Glutamatergic neuron (in vitro differentiated cells): ENCODE measurements at regions not wholly inside any gene's neighbourhood (a gene's known extent, or its start where the extent isn't known, plus 50 kb on each side); places are given as distances from the start of the nearest gene placed in this dataset.
"Not testable (repeated sequence)": the region's sequence is repeated elsewhere in the genome, so short reads cannot be mapped to it uniquely, and the experiment has no call there.

ENCODE experiments used
- DNase-seq: peaks from one replicate; pipeline ENCODE4 v3.0.0; 2022
- H3K27ac Mint-ChIP-seq: one replicate; pipeline ENCODE4 v1.8.0; 2020; ENCODE audit warnings: mild to moderate bottlenecking, mixed read lengths, inconsistent platforms; ENCODE audit not compliant: unreplicated experiment
- H3K27me3 Mint-ChIP-seq: one replicate; pipeline ENCODE4 v1.8.0; 2020; ENCODE audit warnings: mild to moderate bottlenecking, moderate library complexity, mixed read lengths, inconsistent platforms; ENCODE audit not compliant: unreplicated experiment
- H3K36me3 Mint-ChIP-seq: one replicate; pipeline ENCODE4 v1.8.0; 2020; ENCODE audit warnings: mild to moderate bottlenecking, mixed read lengths, inconsistent platforms; ENCODE audit not compliant: unreplicated experiment
- H3K4me1 Mint-ChIP-seq: one replicate; pipeline ENCODE4 v1.8.0; 2020; ENCODE audit warnings: mild to moderate bottlenecking, low read depth, mixed read lengths, inconsistent platforms; ENCODE audit not compliant: unreplicated experiment
- H3K4me3 Mint-ChIP-seq: one replicate; pipeline ENCODE4 v1.8.0; 2020; ENCODE audit warnings: mild to moderate bottlenecking, mixed read lengths, inconsistent platforms; ENCODE audit not compliant: unreplicated experiment
- H3K9me3 Mint-ChIP-seq: one replicate; pipeline ENCODE4 v1.8.0; 2020; ENCODE audit warnings: mild to moderate bottlenecking, moderate library complexity, mixed read lengths, inconsistent platforms; ENCODE audit not compliant: unreplicated experiment
- TF ChIP-seq, protein P1 (sequence below): fragments of 200-600 bp; sonication (generic); IDR thresholded peaks from one replicate; pipeline ENCODE4 v1.5.0; 2021; ENCODE audit not compliant: partially characterized antibody, unreplicated experiment

DNA sequence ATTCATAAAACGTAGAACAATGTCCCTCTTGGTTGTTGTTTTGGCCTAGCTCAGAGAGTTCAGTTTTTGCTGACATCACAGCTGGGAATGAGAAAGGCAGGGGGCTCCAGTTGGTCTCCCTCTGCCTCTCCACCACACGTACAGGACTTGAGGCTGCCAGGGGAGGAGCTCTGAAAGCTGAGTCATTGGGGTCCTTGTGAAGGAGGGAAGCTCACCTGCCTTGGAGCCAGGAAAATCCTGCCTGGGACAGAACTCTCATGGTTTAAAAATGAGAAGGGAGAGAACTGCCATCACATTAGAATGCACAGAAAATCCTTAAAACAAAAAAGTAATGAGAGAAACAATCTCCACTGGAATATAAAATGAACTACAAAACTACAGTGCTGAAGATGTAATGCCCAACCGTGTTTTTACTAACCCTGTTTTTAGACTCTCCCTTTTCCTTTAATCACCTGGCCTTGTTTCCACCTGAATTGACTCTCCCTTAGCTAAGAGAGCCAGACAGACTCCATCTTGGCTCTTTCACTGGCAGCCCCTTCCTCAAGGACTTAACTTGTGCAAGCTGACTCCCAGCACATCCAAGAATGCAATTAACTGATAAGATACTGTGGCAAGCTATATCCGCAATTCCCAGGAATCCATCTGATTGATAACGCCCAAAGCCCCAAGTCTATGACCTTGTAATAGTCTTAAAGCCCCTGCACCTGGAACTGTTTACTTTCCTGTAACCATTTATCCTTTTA lies 58.6 kb upstream of the TARP start:
- H3K36me3 Mint-ChIP-seq, H3K27me3 Mint-ChIP-seq, DNase-seq, H3K27ac Mint-ChIP-seq, H3K4me3 Mint-ChIP-seq, H3K9me3 Mint-ChIP-seq: not testable (repeated sequence)
- H3K4me1 Mint-ChIP-seq, result peaks cover 14% of the 10 kb centered on the region

DNA sequence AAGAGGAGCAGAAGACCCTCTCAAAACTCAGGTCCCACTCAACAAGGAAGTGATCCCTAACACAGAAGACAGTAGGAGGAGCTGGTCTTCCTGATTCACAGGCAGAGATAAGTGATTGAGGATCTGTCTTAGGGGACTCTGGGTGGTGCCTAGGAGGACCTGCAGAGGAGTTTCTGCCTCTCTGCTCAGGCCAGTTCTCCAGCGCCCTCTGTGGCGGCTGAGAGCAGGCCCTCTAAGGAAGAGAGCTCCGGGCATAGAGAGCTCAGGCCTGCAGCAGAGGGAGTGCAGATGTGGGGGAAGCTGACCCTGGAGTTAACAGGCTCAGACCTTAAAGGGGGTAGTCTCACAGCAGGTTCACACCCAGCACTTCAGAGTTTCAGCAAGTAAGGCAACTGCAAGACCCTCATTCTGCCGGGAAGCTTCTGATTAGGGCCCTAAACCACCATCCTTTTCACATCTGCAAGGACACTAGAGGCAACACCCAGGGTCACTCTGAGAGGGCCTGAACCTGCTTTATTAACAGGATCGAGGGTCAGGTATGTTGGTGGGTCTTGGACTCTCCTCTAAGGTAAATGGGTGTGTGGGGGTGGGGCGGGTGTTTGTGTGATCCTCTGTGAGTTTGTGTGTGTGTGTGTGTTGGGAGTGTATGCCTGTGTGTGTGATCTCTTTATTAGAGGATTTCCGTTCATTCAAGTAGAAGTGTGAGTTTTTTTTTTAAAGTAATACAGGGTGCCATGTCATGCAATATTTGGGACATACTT lies 57.6 kb upstream of the TARP start:
- peak; percentile 48 for DNase-seq
- TF ChIP-seq, protein P1, sequence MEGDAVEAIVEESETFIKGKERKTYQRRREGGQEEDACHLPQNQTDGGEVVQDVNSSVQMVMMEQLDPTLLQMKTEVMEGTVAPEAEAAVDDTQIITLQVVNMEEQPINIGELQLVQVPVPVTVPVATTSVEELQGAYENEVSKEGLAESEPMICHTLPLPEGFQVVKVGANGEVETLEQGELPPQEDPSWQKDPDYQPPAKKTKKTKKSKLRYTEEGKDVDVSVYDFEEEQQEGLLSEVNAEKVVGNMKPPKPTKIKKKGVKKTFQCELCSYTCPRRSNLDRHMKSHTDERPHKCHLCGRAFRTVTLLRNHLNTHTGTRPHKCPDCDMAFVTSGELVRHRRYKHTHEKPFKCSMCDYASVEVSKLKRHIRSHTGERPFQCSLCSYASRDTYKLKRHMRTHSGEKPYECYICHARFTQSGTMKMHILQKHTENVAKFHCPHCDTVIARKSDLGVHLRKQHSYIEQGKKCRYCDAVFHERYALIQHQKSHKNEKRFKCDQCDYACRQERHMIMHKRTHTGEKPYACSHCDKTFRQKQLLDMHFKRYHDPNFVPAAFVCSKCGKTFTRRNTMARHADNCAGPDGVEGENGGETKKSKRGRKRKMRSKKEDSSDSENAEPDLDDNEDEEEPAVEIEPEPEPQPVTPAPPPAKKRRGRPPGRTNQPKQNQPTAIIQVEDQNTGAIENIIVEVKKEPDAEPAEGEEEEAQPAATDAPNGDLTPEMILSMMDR, result no peak
- H3K9me3 Mint-ChIP-seq, result peaks cover 7% of the 10 kb centered on the region
- no peak overlapping the region for H3K27ac Mint-ChIP-seq
- no peaks in the 10 kb centered on the region for H3K27me3 Mint-ChIP-seq
- no peaks in the 10 kb centered on the region for H3K36me3 Mint-ChIP-seq
- peaks cover 11% of the 10 kb centered on the region for H3K4me1 Mint-ChIP-seq
- H3K4me3 Mint-ChIP-seq, result no peak overlapping the region

DNA sequence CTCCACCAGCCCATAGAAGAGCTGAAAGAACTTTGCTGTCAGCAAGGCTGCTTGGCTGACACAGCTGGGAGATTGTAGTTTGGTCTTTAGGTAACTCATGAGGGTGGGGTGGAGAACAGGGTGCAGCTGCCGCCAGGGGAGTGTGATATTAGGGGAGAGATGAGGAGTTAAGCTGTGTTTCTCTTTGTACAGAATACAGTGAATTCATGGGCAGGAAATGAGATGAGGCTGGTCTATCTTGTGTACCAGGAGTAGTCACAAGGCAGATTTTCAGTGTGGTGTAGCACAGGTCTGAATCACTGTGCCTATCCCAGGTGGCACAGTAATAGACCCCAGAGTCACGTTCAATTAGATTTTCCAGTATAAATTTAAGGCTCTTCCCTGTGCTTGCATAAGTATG lies 56.6 kb upstream of the TARP start:
- Mint-ChIP-seq H3K4me1 (peaks cover 4% of the 10 kb centered on the region), H3K27me3 (no peaks in the 10 kb centered on the region), H3K27ac (peak overlapping the region; percentile 1), H3K4me3 (no peak overlapping the region), H3K9me3 (peaks cover 7% of the 10 kb centered on the region), H3K36me3 (no peaks in the 10 kb centered on the region)
- TF ChIP-seq, protein P1, result no peak
- DNase-seq, result no peak

DNA sequence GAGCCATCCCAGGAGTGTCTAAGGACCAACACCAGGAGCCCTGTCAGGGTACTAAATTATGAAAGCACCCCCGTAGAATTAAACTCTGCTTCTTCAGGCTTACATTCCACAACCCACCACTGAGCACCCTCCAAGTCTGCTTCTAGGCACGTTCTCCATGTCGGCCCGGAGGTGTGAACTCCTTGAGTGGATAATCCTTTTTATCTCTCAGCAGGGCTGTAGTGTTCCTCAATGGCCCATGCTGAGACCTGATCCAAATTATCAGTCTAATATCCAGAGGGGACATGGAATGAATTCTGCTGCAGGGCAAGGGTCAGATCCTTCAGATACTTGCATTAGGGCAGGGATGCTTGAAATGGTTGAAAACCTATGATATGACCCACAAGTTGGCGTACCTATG lies 55.9 kb upstream of the TARP start:
- Mint-ChIP-seq H3K9me3 (peaks cover 7% of the 10 kb centered on the region), H3K27me3 (no peaks in the 10 kb centered on the region), H3K4me1 (no peaks in the 10 kb centered on the region), H3K27ac (no peak overlapping the region), H3K4me3 (no peak overlapping the region), H3K36me3 (no peaks in the 10 kb centered on the region)
- DNase-seq, result no peak
- TF ChIP-seq, protein P1, result no peak

DNA sequence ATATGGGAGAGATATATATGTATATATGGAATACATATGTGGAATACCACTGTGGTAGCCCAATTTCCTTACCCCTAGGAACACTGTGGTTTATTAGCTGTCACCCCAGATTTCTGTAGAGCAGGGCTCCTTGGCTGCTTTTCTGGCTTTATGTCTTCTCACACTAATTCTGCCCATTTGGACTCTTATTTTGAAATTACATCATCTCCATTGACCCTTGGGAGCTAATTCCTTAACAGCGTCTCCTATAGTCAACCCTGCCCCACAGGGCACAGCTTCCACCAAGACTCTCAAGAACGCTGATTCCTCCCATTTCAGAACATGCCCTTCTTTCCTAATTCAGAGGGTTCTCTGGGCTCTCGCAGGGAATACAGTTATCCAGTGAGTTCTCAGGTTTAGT lies 55.4 kb upstream of the TARP start:
- H3K27me3 Mint-ChIP-seq, result no peaks in the 10 kb centered on the region

More for the DNA sequence above, 55.4 kb upstream of the TARP start:
- Mint-ChIP-seq H3K4me1 (no peaks in the 10 kb centered on the region), H3K36me3 (no peaks in the 10 kb centered on the region), H3K4me3 (no peak overlapping the region), H3K27ac (no peak overlapping the region), H3K9me3 (peaks cover 7% of the 10 kb centered on the region)
- no peak for DNase-seq
- TF ChIP-seq, protein P1, result no peak
